HG03135 (cell line): ENCODE measurements at regions not wholly inside any gene's neighbourhood (a gene's known extent, or its start where the extent isn't known, plus 50 kb on each side); places are given as distances from the start of the nearest gene placed in this dataset.

Experiments used
- ATAC-seq: cut with Tn5 transposase; IDR thresholded peaks from one replicate; pipeline ENCODE4 v1.9.1; 2021; ENCODE audit warnings: mild to moderate bottlenecking, moderate library complexity; ENCODE audit not compliant: unreplicated experiment

- no peak for ATAC-seq
Observed at GRCh38 chr2:37541516-37541915, 129.9 kb downstream of the CDC42EP3 start.

- no peak for ATAC-seq
Observed at GRCh38 chr2:37543999-37544557, 127.4 kb downstream of the CDC42EP3 start.

GRCh38 chr2:37544591-37545031, 126.8 kb downstream of the CDC42EP3 start:
- ATAC-seq, result no peak

GRCh38 chr2:37549598-37549997, 121.8 kb downstream of the CDC42EP3 start:
- peak; percentile 49 for ATAC-seq

- ATAC-seq, result no peak
Observed at GRCh38 chr2:37550190-37550589, 121.3 kb downstream of the CDC42EP3 start.

- ATAC-seq, result no peak
Observed at GRCh38 chr2:37551783-37552182, 119.7 kb downstream of the CDC42EP3 start.

- no peak for ATAC-seq
Observed at GRCh38 chr2:37552339-37552738, 119.1 kb downstream of the CDC42EP3 start.

- ATAC-seq, result no peak
Observed at GRCh38 chr2:37553411-37554154, 117.9 kb downstream of the CDC42EP3 start.

- ATAC-seq, result no peak
Observed at GRCh38 chr2:37554155-37554510, 117.3 kb downstream of the CDC42EP3 start.

GRCh38 chr2:37554687-37555086, 116.8 kb downstream of the CDC42EP3 start:
- no peak for ATAC-seq

- no peak for ATAC-seq
Observed at GRCh38 chr2:37555457-37555856, 116.0 kb downstream of the CDC42EP3 start.

GRCh38 chr2:37556256-37556655, 115.2 kb downstream of the CDC42EP3 start:
- ATAC-seq, result no peak

GRCh38 chr2:37558623-37559022, 112.8 kb downstream of the CDC42EP3 start:
- ATAC-seq, result no peak

GRCh38 chr2:37560241-37560848, 111.1 kb downstream of the CDC42EP3 start:
- no peak for ATAC-seq

GRCh38 chr2:37560863-37561614, 110.4 kb downstream of the CDC42EP3 start:
- ATAC-seq, result no peak

- ATAC-seq, result peak; percentile 58
Observed at GRCh38 chr2:37561615-37562569, 109.5 kb downstream of the CDC42EP3 start.

GRCh38 chr2:37563375-37564015, 107.9 kb downstream of the CDC42EP3 start:
- no peak for ATAC-seq

- ATAC-seq, result no peak
Observed at GRCh38 chr2:37564356-37564755, 107.1 kb downstream of the CDC42EP3 start.

- no peak for ATAC-seq
Observed at GRCh38 chr2:37566517-37566981, 104.9 kb downstream of the CDC42EP3 start.

GRCh38 chr2:37568565-37568964, 102.9 kb downstream of the CDC42EP3 start:
- no peak for ATAC-seq
